ENCODE measurements at regions not wholly inside any gene's neighbourhood (a gene's known extent, or its start where the extent isn't known, plus 50 kb on each side); places are given as distances from the start of the nearest gene placed in this dataset.

DNA sequence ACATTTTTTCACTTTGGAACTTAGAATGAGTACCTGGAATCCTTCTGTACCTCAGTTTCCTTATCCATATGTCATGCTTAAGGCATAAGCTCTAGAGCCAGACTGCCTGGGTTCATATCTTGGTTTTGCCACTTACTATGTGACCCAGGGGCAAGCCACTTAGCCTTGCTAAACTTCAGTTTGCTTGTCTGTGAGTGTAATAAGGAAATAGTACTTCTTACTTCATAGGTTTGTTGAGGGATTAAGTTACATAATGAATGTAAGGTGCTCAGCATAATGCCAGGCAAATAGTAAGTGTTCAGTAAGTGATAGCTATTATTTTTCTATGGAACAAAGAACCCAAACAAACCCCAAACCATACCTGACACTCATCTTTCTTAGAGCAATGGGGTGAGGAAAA is 225.1 kb downstream of the BCAT1 start:
- Histone ChIP-seq H3K9ac (ENCODE audit: low read length in 2 of 2) (no peak overlapping the region), H3K27ac (ENCODE audit: low read length) (no peak overlapping the region), H3K36me3 (ENCODE audit: control insufficient read depth in 2 of 2, insufficient read depth in 2 of 2, low read length in 2 of 2) (no peaks in the 10 kb centered on the region), H3K27me3 (ENCODE audit: control insufficient read depth in 1 of 2, insufficient read depth in 2 of 2, low read length in 2 of 2) (no peaks in the 10 kb centered on the region), H3K9me3 (ENCODE audit: control insufficient read depth in 2 of 2, low read length in 2 of 2) (peaks cover 0 to 2% of the 10 kb centered on the region in 2 donors), H3K4me1 (ENCODE audit: control insufficient read depth, insufficient read depth, low read length) (no peaks in the 10 kb centered on the region), H3K4me3 (ENCODE audit: low read length in 2 of 2) (no peak overlapping the region)

DNA sequence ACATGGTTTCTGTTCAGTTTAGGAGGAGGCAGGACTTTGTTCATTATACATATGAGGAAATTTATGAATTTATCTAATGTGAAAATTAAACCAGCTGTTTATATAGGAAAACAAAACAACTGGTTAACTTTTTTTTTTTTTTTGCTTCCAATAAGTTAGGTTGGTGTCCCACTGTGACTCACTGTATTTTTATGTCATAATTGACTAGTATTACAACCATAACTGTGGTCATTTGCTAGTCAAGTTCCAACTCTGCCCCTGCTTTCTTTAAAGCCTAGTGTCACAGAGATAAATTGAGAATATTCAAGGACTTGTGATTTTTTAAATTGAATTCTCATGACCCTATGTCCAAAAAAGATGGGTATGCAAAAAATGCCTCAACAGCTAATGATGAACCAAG is 227.7 kb downstream of the BCAT1 start:
- no peaks in the 10 kb centered on the region for H3K27me3 ChIP-seq (ENCODE audit: control insufficient read depth in 1 of 2, insufficient read depth in 2 of 2, low read length in 2 of 2)
- H3K27ac ChIP-seq (ENCODE audit: low read length) = no peak overlapping the region
- H3K9ac ChIP-seq (ENCODE audit: low read length in 2 of 2) = no peak overlapping the region
- H3K4me3 ChIP-seq (ENCODE audit: low read length in 2 of 2) = no peak overlapping the region
- H3K36me3 ChIP-seq (ENCODE audit: control insufficient read depth in 2 of 2, insufficient read depth in 2 of 2, low read length in 2 of 2) = no peaks in the 10 kb centered on the region
- H3K9me3 ChIP-seq (ENCODE audit: control insufficient read depth in 2 of 2, low read length in 2 of 2) = peaks cover 0 to 2% of the 10 kb centered on the region in 2 donors
- no peaks in the 10 kb centered on the region for H3K4me1 ChIP-seq (ENCODE audit: control insufficient read depth, insufficient read depth, low read length)

- Histone ChIP-seq H3K9me3 (ENCODE audit: control insufficient read depth in 2 of 2, low read length in 2 of 2) (peaks cover 0 to 2% of the 10 kb centered on the region in 2 donors), H3K4me1 (ENCODE audit: control insufficient read depth, insufficient read depth, low read length) (no peaks in the 10 kb centered on the region), H3K4me3 (ENCODE audit: low read length in 2 of 2) (no peak overlapping the region), H3K27me3 (ENCODE audit: control insufficient read depth in 1 of 2, insufficient read depth in 2 of 2, low read length in 2 of 2) (no peaks in the 10 kb centered on the region), H3K9ac (ENCODE audit: low read length in 2 of 2) (no peak overlapping the region), H3K27ac (ENCODE audit: low read length) (no peak overlapping the region), H3K36me3 (ENCODE audit: control insufficient read depth in 2 of 2, insufficient read depth in 2 of 2, low read length in 2 of 2) (no peaks in the 10 kb centered on the region)
Measured at GRCh38 chr12:24719293-24719721, 229.6 kb downstream of the BCAT1 start.

- Histone ChIP-seq H3K27me3 (ENCODE audit: control insufficient read depth in 1 of 2, insufficient read depth in 2 of 2, low read length in 2 of 2) (no peaks in the 10 kb centered on the region), H3K9me3 (ENCODE audit: control insufficient read depth in 2 of 2, low read length in 2 of 2) (peaks cover 0 to 2% of the 10 kb centered on the region in 2 donors)
Measured at GRCh38 chr12:24718617-24719016, 230.3 kb downstream of the BCAT1 start.

GRCh38 chr12:24714237-24714636 is 234.7 kb downstream of the BCAT1 start:
- Histone ChIP-seq H3K4me1 (ENCODE audit: control insufficient read depth, insufficient read depth, low read length) (no peaks in the 10 kb centered on the region), H3K4me3 (ENCODE audit: low read length in 2 of 2) (no peak overlapping the region), H3K9me3 (ENCODE audit: control insufficient read depth in 2 of 2, low read length in 2 of 2) (no peaks in the 10 kb centered on the region), H3K36me3 (ENCODE audit: control insufficient read depth in 2 of 2, insufficient read depth in 2 of 2, low read length in 2 of 2) (no peaks in the 10 kb centered on the region), H3K9ac (ENCODE audit: low read length in 2 of 2) (no peak overlapping the region), H3K27me3 (ENCODE audit: control insufficient read depth in 1 of 2, insufficient read depth in 2 of 2, low read length in 2 of 2) (no peaks in the 10 kb centered on the region), H3K27ac (ENCODE audit: low read length) (no peak overlapping the region)

More at GRCh38 chr12:24718617-24719016, 230.3 kb downstream of the BCAT1 start:
- H3K4me1 ChIP-seq (ENCODE audit: control insufficient read depth, insufficient read depth, low read length) = no peaks in the 10 kb centered on the region
- H3K27ac ChIP-seq (ENCODE audit: low read length) = no peak overlapping the region
- H3K4me3 ChIP-seq (ENCODE audit: low read length in 2 of 2) = no peak overlapping the region
- no peak overlapping the region for H3K9ac ChIP-seq (ENCODE audit: low read length in 2 of 2)
- no peaks in the 10 kb centered on the region for H3K36me3 ChIP-seq (ENCODE audit: control insufficient read depth in 2 of 2, insufficient read depth in 2 of 2, low read length in 2 of 2)

DNA sequence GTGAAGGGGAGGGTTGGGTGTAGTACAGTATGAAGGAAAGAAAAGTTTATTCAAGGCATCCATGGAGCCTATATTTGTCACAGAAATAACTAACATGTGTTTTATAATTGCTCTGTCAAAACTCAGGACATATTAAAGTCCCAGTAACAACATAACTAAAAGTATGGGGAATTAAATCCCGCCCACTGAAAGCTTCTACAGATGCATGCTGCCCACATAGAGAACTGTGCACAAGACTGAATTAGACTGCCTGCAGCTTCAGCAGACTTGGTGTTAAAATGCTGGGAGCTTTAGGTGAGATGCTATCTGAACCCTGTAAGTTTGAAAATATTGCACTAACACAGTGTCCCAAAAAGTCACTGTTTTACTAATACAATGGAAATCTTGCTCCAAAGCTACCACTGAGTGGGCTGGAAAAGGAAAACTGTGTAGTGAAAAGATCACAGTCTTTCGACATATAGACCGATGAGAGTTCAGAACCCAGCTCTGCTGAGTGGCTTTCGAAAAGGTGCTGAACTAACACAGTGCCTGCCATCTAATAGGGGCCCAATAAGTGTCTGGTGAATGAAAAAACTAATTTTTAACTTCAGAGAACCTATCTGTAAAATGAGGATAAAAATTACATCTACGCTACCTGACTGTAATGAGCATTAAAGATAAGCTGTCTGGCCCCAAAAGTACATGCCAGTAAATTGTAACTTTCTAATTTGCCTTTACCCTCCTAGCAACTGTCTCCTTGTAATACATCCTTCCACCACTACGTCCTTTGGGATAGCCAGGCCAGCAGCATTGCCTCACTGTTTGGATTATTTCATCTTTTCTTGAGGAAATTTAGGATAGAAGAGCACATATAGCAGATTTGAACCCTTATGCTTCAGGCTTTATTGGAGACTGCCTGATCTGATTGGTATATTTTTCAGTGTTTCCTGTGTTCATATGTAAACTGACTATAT is 237.6 kb downstream of the BCAT1 start:
- Histone ChIP-seq H3K27me3 (ENCODE audit: control insufficient read depth in 1 of 2, insufficient read depth in 2 of 2, low read length in 2 of 2) (no peaks in the 10 kb centered on the region), H3K36me3 (ENCODE audit: control insufficient read depth in 2 of 2, insufficient read depth in 2 of 2, low read length in 2 of 2) (no peaks in the 10 kb centered on the region), H3K4me1 (ENCODE audit: control insufficient read depth, insufficient read depth, low read length) (no peaks in the 10 kb centered on the region), H3K9me3 (ENCODE audit: control insufficient read depth in 2 of 2, low read length in 2 of 2) (no peaks in the 10 kb centered on the region), H3K27ac (ENCODE audit: low read length) (no peak overlapping the region), H3K9ac (ENCODE audit: low read length in 2 of 2) (no peak overlapping the region), H3K4me3 (ENCODE audit: low read length in 2 of 2) (no peak overlapping the region)

- H3K36me3 ChIP-seq (ENCODE audit: control insufficient read depth in 2 of 2, insufficient read depth in 2 of 2, low read length in 2 of 2) = no peaks in the 10 kb centered on the region
- no peaks in the 10 kb centered on the region for H3K4me1 ChIP-seq (ENCODE audit: control insufficient read depth, insufficient read depth, low read length)
- H3K4me3 ChIP-seq (ENCODE audit: low read length in 2 of 2) = no peak overlapping the region
- H3K27ac ChIP-seq (ENCODE audit: low read length) = no peak overlapping the region
- no peak overlapping the region for H3K9ac ChIP-seq (ENCODE audit: low read length in 2 of 2)
- H3K27me3 ChIP-seq (ENCODE audit: control insufficient read depth in 1 of 2, insufficient read depth in 2 of 2, low read length in 2 of 2) = no peaks in the 10 kb centered on the region
- H3K9me3 ChIP-seq (ENCODE audit: control insufficient read depth in 2 of 2, low read length in 2 of 2) = no peaks in the 10 kb centered on the region
Measured at GRCh38 chr12:24709216-24709615, 239.7 kb downstream of the BCAT1 start.

- Histone ChIP-seq H3K36me3 (ENCODE audit: control insufficient read depth in 2 of 2, insufficient read depth in 2 of 2, low read length in 2 of 2) (no peaks in the 10 kb centered on the region), H3K4me3 (ENCODE audit: low read length in 2 of 2) (no peak overlapping the region), H3K4me1 (ENCODE audit: control insufficient read depth, insufficient read depth, low read length) (no peaks in the 10 kb centered on the region), H3K27me3 (ENCODE audit: control insufficient read depth in 1 of 2, insufficient read depth in 2 of 2, low read length in 2 of 2) (no peaks in the 10 kb centered on the region), H3K9ac (ENCODE audit: low read length in 2 of 2) (no peak overlapping the region), H3K27ac (ENCODE audit: low read length) (no peak overlapping the region), H3K9me3 (ENCODE audit: control insufficient read depth in 2 of 2, low read length in 2 of 2) (no peaks in the 10 kb centered on the region)
Measured at GRCh38 chr12:24708718-24709117, 240.2 kb downstream of the BCAT1 start.

DNA sequence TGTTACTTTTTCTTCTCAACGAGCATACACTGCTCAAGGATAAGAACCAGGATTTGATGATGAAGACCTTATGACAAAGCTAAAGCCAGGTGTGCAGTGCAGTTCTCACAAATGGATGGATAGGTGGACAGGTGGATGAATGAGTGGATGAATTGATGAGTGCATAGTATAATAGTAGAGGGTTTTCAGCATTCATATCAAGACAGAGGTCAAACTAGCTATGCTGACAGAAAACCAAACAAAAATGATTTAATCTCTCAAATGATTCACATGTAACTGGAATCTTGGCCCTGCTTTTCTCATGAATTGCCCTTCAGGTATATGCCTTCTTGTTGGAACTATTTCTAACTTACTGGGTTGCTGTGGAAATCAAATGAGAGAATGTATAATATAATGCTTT is 240.9 kb downstream of the BCAT1 start:
- no peak overlapping the region for H3K9ac ChIP-seq (ENCODE audit: low read length in 2 of 2)
- H3K4me3 ChIP-seq (ENCODE audit: low read length in 2 of 2) = no peak overlapping the region
- H3K4me1 ChIP-seq (ENCODE audit: control insufficient read depth, insufficient read depth, low read length) = no peaks in the 10 kb centered on the region
- no peaks in the 10 kb centered on the region for H3K36me3 ChIP-seq (ENCODE audit: control insufficient read depth in 2 of 2, insufficient read depth in 2 of 2, low read length in 2 of 2)
- H3K27ac ChIP-seq (ENCODE audit: low read length) = no peak overlapping the region
- no peaks in the 10 kb centered on the region for H3K27me3 ChIP-seq (ENCODE audit: control insufficient read depth in 1 of 2, insufficient read depth in 2 of 2, low read length in 2 of 2)
- H3K9me3 ChIP-seq (ENCODE audit: control insufficient read depth in 2 of 2, low read length in 2 of 2) = no peaks in the 10 kb centered on the region

- H3K4me3 ChIP-seq (ENCODE audit: low read length in 2 of 2) = no peak overlapping the region
- H3K27me3 ChIP-seq (ENCODE audit: control insufficient read depth in 1 of 2, insufficient read depth in 2 of 2, low read length in 2 of 2) = no peaks in the 10 kb centered on the region
- H3K9me3 ChIP-seq (ENCODE audit: control insufficient read depth in 2 of 2, low read length in 2 of 2) = no peaks in the 10 kb centered on the region
- H3K4me1 ChIP-seq (ENCODE audit: control insufficient read depth, insufficient read depth, low read length) = no peaks in the 10 kb centered on the region
- H3K27ac ChIP-seq (ENCODE audit: low read length) = no peak overlapping the region
- no peaks in the 10 kb centered on the region for H3K36me3 ChIP-seq (ENCODE audit: control insufficient read depth in 2 of 2, insufficient read depth in 2 of 2, low read length in 2 of 2)
- H3K9ac ChIP-seq (ENCODE audit: low read length in 2 of 2) = no peak overlapping the region
Measured at GRCh38 chr12:24707334-24707733, 241.6 kb downstream of the BCAT1 start.

DNA sequence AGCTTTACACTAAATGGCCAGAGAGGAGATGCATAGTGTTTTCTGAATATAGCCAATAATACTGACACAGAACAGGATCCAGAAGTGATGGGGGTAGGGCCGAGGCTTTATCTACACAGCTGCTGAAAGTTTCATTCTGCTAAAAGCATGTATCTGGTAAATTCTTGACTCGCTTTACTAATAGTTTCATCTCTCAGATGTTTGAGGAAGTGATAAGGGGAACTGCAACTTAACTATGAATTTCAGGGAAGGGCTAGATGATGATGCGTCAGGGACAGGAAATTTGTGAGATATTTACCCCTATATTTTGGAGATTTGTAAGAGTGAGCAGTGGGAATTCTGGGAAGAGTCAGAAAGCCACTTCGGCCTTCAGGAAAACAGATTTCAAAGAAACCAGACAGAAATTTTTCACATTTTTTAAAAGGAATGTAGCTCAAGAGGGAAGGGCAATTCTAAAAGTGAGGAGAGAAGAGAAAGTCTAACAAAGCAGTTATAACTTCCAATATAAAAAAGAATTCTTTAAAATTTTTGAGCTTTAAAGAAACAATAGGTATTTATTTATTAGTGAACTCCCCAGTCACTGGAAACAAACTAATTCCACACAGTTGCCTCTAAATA is 243.1 kb downstream of the BCAT1 start:
- no peaks in the 10 kb centered on the region for H3K27me3 ChIP-seq (ENCODE audit: control insufficient read depth in 1 of 2, insufficient read depth in 2 of 2, low read length in 2 of 2)
- H3K36me3 ChIP-seq (ENCODE audit: control insufficient read depth in 2 of 2, insufficient read depth in 2 of 2, low read length in 2 of 2) = no peaks in the 10 kb centered on the region
- H3K9ac ChIP-seq (ENCODE audit: low read length in 2 of 2) = no peak overlapping the region
- no peak overlapping the region for H3K27ac ChIP-seq (ENCODE audit: low read length)
- no peaks in the 10 kb centered on the region for H3K9me3 ChIP-seq (ENCODE audit: control insufficient read depth in 2 of 2, low read length in 2 of 2)
- no peak overlapping the region for H3K4me3 ChIP-seq (ENCODE audit: low read length in 2 of 2)
- no peaks in the 10 kb centered on the region for H3K4me1 ChIP-seq (ENCODE audit: control insufficient read depth, insufficient read depth, low read length)
